Breast epithelium (tissue), 4 donors: ENCODE measurements at regions not wholly inside any gene's neighbourhood (a gene's known extent, or its start where the extent isn't known, plus 50 kb on each side); places are given as distances from the start of the nearest gene placed in this dataset.

Experiments
- DNase-seq, 2 donors: peaks; one replicate each; pipeline ENCODE4 v3.0.0-alpha.2; 2019; ENCODE audit warnings: low spot score in 2 of 2
- H3K27ac ChIP-seq, 2 donors: fragments of 200-600 bp; sonication (generic) in 1 of 2; one replicate each; pipeline ENCODE4 v1.5.1; 2016 to 2019; ENCODE audit warnings: mild to moderate bottlenecking in 1 of 2
- H3K27me3 ChIP-seq, 2 donors: fragments of 200-600 bp; sonication (generic) in 1 of 2; one replicate each; pipeline versions ENCODE4 v1.5.1 to v1.6.0; 2017 to 2019; ENCODE audit warnings: control low read depth in 1 of 2, mild to moderate bottlenecking in 1 of 2
- H3K36me3 ChIP-seq: fragments of 200-600 bp; one replicate; pipeline ENCODE4 v1.5.1; 2019
- H3K4me1 ChIP-seq, 2 donors: fragments of 200-600 bp; sonication (generic); one replicate each; pipeline ENCODE4 v1.5.1; 2016 to 2019; ENCODE audit warnings: control low read depth in 1 of 2
- H3K4me3 ChIP-seq, 3 donors: fragments of 200-600 bp; sonication (generic); 1 replicate in 2 of 3; 2 replicates in 1 of 3; pipeline ENCODE4 v1.5.1; 2016 to 2019; ENCODE audit warnings: mild to moderate bottlenecking in 3 of 3, moderate library complexity in 2 of 3
- H3K9me3 ChIP-seq, 2 donors: fragments of 200-600 bp; sonication (generic) in 1 of 2; one replicate each; pipeline ENCODE4 v1.5.1; 2016 to 2019; ENCODE audit warnings: control low read depth in 1 of 2
- POLR2A ChIP-seq: fragments of 450-650 bp; IDR thresholded peaks from one replicate; pipeline ENCODE4 v1.6.1; 2016; ENCODE audit warnings: antibody characterized with exemption, mild to moderate bottlenecking, moderate library complexity
- POLR2AphosphoS5 ChIP-seq, 3 donors: sonication (generic); formaldehyde crosslinking; IDR thresholded peaks; one replicate each; pipeline ENCODE4 v1.6.1; 2017; ENCODE audit warnings: antibody characterized with exemption in 3 of 3
- intact Hi-C: fragments of 100-400 bp; cut with DNase I; formaldehyde crosslinking; loops from one replicate; pipeline ENCODE4 v1.15.1; 2023; ENCODE audit warnings: low total_unique reads
- TF ChIP-seq, protein P1 (sequence below), 3 donors: fragments of 450-650 bp; IDR thresholded peaks; one replicate each; pipeline ENCODE4 v1.5.1; 2016 to 2017; ENCODE audit warnings: antibody characterized with exemption in 3 of 3, mild to moderate bottlenecking in 3 of 3, moderate library complexity in 3 of 3

DNA sequence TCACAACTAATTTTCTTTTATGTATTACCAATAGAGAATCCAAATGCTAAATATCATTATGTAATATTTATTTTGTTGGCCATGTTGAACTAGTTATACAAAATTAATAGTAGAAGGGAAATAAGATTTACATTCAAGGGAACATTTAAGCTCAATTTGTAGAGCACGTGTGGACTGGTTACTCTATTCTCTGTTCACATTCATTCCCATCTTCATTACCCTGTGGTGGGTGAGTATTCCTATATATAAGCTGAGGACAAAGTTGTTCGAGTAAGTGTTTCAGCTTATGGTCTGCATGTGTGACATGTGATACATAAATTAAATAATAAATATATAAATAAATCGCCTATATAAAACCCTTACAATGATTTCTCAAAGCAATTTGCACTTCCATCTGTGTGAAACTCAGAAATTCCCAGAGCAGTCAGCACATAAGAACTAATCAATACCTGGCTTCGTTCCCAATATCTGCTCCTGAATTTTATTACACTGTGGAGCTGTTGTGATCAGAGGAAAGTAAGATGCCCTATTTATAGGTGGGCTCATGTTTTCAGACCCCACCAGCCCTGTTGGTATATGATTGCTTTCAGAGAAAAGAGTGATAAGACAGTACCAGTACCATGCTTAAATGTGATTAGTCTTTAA is 308.2 kb upstream of the DCN start:
- H3K36me3 ChIP-seq, result no peaks in the 10 kb centered on the region
- DNase-seq, result no peak
- no peaks in the 10 kb centered on the region for H3K27me3 ChIP-seq
- H3K4me3 ChIP-seq, result no peak overlapping the region
- no peak for TF ChIP-seq POLR2A
- no peak for TF ChIP-seq POLR2AphosphoS5 (IDR thresholded peaks at IDR 0.05)
- TF ChIP-seq, protein P1, sequence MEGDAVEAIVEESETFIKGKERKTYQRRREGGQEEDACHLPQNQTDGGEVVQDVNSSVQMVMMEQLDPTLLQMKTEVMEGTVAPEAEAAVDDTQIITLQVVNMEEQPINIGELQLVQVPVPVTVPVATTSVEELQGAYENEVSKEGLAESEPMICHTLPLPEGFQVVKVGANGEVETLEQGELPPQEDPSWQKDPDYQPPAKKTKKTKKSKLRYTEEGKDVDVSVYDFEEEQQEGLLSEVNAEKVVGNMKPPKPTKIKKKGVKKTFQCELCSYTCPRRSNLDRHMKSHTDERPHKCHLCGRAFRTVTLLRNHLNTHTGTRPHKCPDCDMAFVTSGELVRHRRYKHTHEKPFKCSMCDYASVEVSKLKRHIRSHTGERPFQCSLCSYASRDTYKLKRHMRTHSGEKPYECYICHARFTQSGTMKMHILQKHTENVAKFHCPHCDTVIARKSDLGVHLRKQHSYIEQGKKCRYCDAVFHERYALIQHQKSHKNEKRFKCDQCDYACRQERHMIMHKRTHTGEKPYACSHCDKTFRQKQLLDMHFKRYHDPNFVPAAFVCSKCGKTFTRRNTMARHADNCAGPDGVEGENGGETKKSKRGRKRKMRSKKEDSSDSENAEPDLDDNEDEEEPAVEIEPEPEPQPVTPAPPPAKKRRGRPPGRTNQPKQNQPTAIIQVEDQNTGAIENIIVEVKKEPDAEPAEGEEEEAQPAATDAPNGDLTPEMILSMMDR (IDR thresholded peaks at IDR 0.05), result no peak
- H3K4me1 ChIP-seq, result no peaks in the 10 kb centered on the region
- H3K27ac ChIP-seq, result no peak overlapping the region
- intact Hi-C loops, result no loop called here
- H3K9me3 ChIP-seq, result no peaks in the 10 kb centered on the region

DNA sequence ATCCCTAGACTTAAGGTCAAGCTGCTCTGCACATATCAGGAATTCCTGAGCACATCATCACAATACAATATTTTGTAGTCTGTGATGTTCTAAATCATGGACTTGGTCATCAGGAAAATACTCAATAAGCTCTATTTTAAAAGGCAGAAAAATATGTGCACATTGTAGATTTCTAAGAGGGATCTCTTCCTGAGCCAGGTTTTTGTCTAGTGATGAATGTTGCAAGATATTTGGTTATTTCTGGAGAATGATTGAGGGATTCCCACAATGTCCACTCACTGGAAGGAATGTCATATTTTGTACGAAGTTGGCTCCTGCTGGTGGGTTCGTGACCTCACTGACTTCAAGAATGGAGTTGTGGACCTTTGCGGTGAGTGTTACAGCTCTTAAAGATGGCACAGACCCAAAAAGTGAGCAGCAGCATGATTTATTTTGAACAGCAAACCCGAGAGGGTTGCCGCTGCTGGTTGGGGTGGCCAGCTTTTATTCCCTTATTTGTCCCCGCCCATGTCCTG is 300.9 kb upstream of the DCN start:
- intact Hi-C loops, result no loop called here
- no peak for DNase-seq

DNA sequence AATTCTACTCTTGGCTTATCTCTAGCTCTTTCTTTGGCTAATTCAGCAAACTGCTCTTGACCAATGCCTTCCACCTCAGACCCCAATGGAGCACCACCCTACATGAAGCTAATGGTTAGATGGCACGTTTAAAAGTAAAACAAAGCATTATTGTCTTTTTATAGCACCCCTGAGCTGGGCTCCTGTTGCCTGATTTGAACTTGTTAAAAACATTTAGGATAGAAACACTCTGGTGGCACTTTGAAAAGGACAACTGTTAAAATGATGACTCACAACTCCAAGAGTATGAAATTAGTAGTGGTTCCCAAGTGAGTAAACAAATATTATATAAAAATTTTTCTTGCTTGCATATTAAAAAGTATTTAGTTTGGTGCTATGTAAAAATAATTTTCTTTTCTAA is 299.6 kb upstream of the DCN start:
- no peak overlapping the region for H3K27ac ChIP-seq
- H3K9me3 ChIP-seq, result no peaks in the 10 kb centered on the region
- no peak for DNase-seq
- H3K4me3 ChIP-seq, result no peak overlapping the region
- H3K4me1 ChIP-seq, result no peaks in the 10 kb centered on the region
- no peaks in the 10 kb centered on the region for H3K27me3 ChIP-seq
- TF ChIP-seq POLR2A, result no peak
- TF ChIP-seq, protein P1 (IDR thresholded peaks at IDR 0.05), result no peak
- TF ChIP-seq POLR2AphosphoS5 (IDR thresholded peaks at IDR 0.05), result no peak
- intact Hi-C loops, result no loop called here
- H3K36me3 ChIP-seq, result no peaks in the 10 kb centered on the region

More for the DNA sequence above, 300.9 kb upstream of the DCN start:
- Histone ChIP-seq H3K4me3 (no peak overlapping the region), H3K9me3 (no peaks in the 10 kb centered on the region), H3K4me1 (no peaks in the 10 kb centered on the region), H3K27ac (no peak overlapping the region), H3K27me3 (no peaks in the 10 kb centered on the region), H3K36me3 (no peaks in the 10 kb centered on the region)
- TF ChIP-seq POLR2A (no peak), POLR2AphosphoS5 (IDR thresholded peaks at IDR 0.05) (no peak)
- TF ChIP-seq, protein P1 (IDR thresholded peaks at IDR 0.05), result no peak

DNA sequence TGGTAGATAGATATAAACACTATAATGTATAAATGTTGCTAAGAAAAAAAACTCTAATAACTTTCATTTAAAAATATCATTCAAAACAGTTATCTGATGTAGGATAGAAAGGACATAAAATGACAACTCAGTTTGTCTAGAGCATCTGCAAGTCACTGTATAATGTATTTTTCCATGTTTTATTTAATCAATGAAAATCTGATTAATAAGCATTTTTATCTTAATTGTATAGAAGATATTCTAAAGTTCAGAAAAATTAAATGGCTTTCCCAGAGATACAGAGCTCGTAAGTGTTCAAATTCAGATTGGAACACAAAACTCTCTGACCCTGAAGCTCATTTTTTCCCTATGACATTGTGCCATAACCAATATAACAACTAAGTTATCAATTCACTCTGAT is 295.9 kb upstream of the DCN start:
- no peaks in the 10 kb centered on the region for H3K27me3 ChIP-seq
- H3K4me3 ChIP-seq, result no peak overlapping the region
- H3K36me3 ChIP-seq, result no peaks in the 10 kb centered on the region
- intact Hi-C loops, result no loop called here
- H3K4me1 ChIP-seq, result no peaks in the 10 kb centered on the region
- DNase-seq, result no peak
- TF ChIP-seq POLR2AphosphoS5 (IDR thresholded peaks at IDR 0.05), result no peak
- TF ChIP-seq, protein P1 (IDR thresholded peaks at IDR 0.05), result no peak
- TF ChIP-seq POLR2A, result no peak
- H3K27ac ChIP-seq, result no peak overlapping the region
- H3K9me3 ChIP-seq, result no peaks in the 10 kb centered on the region

DNA sequence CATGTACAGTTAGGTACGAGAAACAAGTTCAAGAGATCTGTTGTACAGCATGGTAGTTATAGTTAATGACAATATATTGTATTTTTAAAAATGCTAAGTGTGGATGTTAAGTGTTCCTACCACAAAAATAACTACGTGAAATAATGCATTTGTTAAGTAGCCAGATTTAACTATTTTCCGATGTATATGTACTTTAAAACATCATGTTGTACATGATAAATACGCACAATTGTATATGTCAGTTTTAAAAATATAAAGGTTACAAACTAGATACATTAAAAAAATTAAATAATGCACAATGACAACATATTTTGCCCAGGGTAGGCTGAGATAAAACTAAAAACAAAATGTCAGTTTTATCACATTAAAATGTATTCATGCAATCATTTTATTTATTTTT is 285.1 kb upstream of the DCN start:
- TF ChIP-seq, protein P1 (IDR thresholded peaks at IDR 0.05), result no peak
- no peak for TF ChIP-seq POLR2A
- TF ChIP-seq POLR2AphosphoS5 (IDR thresholded peaks at IDR 0.05), result no peak
- intact Hi-C loops, result no loop called here
- no peak for DNase-seq
- Histone ChIP-seq H3K36me3 (no peaks in the 10 kb centered on the region), H3K9me3 (peaks cover 0 to 3% of the 10 kb centered on the region in 2 donors), H3K4me1 (no peaks in the 10 kb centered on the region), H3K27ac (no peak overlapping the region), H3K4me3 (no peak overlapping the region), H3K27me3 (no peaks in the 10 kb centered on the region)
